ENCODE measurements at regions not wholly inside any gene's neighbourhood (a gene's known extent, or its start where the extent isn't known, plus 50 kb on each side); places are given as distances from the start of the nearest gene placed in this dataset.
"Not testable (repeated sequence)": the region's sequence is repeated elsewhere in the genome, so short reads cannot be mapped to it uniquely, and the experiment has no call there.

- TF ChIP-seq, protein P1, sequence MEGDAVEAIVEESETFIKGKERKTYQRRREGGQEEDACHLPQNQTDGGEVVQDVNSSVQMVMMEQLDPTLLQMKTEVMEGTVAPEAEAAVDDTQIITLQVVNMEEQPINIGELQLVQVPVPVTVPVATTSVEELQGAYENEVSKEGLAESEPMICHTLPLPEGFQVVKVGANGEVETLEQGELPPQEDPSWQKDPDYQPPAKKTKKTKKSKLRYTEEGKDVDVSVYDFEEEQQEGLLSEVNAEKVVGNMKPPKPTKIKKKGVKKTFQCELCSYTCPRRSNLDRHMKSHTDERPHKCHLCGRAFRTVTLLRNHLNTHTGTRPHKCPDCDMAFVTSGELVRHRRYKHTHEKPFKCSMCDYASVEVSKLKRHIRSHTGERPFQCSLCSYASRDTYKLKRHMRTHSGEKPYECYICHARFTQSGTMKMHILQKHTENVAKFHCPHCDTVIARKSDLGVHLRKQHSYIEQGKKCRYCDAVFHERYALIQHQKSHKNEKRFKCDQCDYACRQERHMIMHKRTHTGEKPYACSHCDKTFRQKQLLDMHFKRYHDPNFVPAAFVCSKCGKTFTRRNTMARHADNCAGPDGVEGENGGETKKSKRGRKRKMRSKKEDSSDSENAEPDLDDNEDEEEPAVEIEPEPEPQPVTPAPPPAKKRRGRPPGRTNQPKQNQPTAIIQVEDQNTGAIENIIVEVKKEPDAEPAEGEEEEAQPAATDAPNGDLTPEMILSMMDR (IDR thresholded peaks at IDR 0.05) = not testable (repeated sequence)
- TF ChIP-seq POLR2A (IDR thresholded peaks at IDR 0.05) = not testable (repeated sequence)
These were observed 301.7 kb upstream of the RAI14 start for GRCh38 chr5:34354440-34354839.

Data from tibial nerve (tissue), 3 donors.